GM19455 (cell line): ENCODE measurements at regions not wholly inside any gene's neighbourhood (a gene's known extent, or its start where the extent isn't known, plus 50 kb on each side); places are given as distances from the start of the nearest gene placed in this dataset.

ENCODE experiments used
- ATAC-seq: cut with Tn5 transposase; IDR thresholded peaks from one replicate; pipeline ENCODE4 v1.9.1; 2021; ENCODE audit not compliant: unreplicated experiment

DNA sequence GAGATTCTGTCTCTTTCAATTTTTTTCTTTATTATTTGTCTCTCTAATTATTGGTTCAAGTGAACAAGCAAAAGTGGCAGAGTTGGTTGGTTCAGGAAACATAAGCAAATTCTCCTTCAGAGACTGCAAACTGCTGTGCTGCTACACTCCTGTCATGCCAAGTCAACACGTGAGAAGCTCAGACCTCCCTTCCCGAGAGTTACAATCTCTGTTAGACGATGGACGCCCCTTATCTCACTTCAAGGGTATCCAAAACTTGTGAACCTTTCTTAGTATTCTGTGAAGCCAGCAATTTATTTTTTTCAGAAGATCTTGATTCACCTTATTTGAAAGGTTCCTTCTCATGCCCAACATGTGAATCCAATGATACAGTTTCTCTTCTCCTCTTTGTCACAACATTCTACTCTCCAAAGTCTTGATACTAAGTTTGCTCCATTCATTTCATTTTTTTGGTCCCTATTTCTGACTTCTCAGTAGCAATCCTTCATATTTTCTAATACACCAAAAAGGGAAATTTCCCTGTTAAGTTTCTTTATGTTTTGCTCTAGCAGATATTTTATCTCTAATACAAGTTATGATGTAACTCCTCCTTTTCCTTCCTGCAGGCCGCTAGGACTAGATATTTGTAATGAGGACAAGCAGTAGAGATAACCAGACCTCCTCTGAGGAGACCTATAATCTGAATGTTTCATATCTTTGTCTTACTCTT lies 448.8 kb upstream of the CITED2 start:
- no peak for ATAC-seq

DNA sequence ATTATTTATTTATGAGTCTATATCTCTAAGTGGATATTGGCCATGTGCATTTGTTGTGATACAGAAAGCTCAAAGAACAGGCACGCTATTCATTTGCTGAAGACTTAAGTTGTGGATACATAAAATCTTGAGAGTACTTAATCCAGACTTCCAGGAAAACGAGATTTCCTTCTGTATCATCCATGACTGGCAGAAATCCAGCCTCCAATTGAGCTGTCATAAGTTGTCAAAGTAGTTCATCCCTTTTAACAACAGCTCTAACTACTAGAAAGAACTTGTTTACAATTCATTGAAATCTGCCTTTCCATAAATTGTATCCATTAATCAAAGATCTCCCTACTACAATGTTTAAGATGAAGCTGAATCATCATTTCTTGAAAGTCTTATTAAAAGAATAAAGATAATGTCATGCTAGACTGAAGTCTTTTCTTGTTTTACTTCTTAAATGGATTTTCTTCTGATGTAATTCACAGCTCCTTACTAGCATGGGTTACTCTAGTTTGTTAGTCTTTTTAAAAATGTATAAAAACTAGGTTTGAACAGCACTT lies 447.3 kb upstream of the CITED2 start:
- ATAC-seq: no peak

DNA sequence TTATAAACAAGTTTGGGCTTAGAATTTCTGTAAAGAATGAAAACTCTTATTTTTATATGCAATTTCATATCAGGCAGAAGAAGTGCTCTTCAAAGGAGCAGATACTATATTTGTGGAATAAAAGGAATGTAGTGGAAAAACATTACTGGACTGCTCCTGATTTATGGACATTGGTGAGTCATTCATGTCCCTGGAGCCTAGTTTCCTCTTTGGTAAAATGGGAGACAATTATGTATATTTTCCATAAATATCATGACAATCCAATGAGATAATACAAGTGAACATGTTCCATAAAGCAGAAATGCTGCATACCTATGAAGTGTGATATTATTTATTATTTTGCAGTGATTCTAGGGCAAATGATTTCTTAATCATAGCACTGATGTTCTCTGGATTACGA lies 445.8 kb upstream of the CITED2 start:
- ATAC-seq: no peak

DNA sequence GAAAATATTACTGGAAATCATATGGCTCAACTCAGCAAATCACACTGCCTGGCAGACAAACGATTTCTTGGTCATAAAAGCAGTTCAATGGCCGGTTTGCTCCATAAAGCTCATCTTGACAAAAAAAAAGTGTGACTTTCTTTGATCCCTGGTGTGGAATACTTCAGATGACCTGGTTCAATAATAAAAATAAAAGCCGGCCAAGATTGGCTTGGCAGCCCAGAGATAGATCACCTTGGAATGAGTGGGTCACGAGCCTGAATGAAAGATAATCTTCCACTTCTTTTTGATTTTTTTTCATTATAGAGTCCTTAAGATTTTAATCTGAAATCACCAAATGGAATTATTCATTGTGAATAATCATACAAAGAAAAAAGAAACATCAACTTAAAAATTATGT lies 445.3 kb upstream of the CITED2 start:
- ATAC-seq: no peak

DNA sequence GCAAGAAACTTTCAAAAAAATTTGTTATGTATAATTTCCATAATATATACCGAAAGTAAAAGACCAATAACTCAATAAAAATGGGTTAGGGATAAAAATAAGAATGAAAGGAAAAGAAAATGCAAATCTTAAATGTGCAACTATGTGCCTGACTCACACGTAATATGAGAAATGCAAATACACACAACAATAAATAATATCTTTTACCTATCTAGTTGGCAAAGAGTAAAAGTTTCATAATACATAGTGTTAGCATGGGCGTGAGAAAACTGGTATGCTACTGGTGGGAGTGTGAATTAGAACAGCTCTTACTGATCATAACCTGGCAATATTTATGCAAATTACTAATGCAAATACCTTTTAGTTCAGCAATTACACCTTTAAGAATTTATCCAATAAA lies 438.5 kb upstream of the CITED2 start:
- no peak for ATAC-seq

DNA sequence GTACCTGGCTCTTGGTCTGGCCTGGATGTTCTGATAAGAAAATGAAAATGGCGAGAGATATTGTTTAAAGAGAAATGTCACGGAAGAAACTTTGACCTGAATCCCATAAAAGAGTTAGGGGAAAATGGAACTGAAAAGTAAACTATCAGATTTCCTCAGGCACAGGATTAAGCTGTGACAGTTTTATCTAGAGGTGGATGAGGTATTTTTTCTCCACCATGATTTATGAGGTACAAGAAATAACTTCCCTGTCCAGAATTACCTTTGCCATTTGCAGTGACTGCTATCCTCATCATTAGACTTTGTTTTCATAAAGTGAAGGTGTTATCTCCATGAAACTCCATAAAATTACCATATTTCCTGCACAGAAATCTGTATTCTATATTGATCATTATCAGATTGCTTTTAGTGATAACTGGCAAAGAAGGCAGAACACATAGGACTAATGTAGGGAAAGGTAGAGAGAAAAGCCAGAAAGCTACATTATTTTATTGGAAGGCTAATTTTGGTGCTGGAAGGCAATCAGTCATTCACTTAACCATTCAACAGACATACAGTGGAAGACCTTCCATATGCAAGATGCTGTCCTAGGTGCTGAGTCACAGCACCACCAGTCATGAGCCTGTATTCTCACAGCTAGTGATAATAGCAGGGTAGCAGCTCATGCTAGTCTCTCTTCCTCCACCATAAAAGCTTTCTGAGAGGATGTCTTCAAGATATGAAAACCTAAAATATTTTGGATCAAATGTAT lies 427.3 kb upstream of the CITED2 start:
- ATAC-seq: no peak

DNA sequence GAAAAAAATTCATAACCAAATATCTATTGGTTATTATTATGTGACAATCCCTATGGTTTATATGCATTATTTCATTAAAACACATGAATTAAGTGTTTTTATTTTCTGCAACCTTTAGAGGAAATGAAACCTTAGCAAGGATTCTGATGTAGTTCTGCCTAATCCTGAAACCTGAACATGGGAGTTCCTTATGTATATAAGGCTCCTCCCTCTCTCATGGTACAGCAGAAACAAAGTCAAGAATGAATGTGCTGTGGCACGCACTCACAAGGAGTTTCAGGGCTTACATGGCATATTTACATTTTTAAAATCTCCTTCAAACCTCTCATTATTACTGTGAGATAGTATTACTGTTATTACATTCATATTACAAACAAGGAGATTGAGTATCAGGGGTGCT lies 426.4 kb upstream of the CITED2 start:
- ATAC-seq: no peak

DNA sequence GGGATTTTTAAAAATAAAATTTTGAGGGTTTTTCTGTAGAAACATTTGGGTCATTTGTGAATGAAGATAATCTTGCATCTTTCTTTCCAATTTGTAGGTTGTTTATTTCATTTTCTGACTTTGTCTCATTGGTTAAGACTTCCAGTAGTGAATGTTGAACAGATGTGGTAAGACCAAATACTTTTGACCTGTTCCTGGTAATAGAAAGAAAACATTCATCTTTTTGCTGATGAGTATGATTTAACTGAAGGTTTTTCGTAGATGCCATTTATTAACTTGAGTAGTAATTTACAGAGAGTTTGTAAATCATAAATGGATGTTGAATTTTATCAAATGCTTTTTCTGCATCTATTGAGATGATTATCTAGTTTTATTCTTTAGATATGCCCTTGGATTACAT lies 416.1 kb upstream of the CITED2 start:
- ATAC-seq: no peak

DNA sequence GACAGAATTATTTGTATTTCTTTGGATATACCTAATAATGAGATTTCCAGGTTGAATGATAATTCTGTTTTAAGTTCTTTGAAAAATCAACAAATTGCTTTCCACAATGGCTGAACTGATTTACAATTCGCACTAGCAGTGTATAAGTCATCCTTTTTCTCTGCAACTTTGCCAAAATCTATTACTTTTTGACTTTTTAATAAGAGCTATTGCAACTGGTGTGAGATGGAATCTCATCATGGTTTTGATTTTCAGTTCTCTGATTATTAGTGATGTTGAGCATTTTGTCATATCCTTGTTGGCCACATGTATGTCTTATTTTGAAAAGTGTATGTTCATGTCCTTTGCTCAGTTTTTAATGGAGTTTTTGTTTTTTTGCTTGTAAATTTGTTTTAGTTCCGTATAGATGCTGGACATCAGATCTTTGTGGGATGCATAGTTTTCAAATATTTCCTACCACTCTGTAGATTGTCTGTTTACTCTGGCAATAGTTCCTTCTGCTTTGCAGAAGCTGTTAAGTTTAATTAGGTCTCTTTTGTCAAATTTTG lies 409.8 kb upstream of the CITED2 start:
- ATAC-seq: no peak

DNA sequence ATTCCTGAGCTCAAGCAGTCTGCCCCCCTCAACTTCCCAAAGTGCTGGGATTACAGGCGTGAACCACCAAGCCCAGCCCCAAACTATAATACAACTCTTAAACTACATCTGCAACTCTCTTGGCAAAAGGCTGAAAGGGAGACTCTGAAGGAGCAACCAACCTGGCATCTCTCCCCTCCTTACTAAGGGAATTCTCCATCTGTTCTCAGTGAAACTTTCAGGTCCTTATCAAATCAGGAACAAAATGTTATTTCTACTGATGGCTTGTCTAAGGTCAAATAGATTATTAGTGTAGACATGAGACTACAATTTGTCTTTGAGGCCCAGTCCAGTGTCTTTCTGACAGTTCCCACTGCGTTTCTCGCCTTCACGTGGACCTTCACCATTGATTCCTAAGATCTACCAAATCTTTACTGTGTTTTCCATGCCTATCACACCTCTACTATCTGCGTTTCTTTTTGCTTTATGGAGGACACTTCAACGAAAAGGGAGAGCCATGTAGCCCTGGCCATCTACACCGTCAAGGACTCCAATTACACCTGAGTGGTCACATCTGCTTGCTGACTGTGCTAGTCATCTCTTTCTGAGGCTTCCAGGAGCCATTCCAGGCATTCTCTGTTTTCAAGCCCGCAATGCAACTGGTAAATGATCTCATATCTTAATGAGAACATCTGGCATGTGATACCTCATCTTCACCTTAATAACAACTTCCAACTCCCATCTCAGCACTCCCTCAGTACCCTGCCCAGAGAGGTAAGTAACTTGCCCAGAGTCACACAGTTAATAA lies 405.7 kb upstream of the CITED2 start:
- ATAC-seq: no peak

DNA sequence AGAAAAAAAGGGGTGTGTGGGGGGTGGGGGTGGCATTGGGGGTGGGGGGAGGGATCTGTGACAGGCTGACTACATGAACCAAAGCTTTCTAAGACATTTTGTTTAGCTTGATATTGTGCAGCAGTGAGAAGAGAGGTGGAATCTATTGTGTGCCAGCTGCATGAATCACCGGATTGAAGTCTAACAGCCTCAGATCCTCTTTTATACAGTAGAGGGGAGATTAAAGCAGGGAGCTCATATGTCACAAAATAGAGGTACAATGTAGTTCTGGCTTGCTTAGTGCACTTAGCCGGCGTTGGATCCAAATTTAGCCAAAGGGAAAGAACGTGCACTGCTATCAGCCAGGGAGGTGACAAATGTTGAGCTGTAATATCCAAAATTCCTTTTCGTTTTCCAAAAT lies 404.2 kb upstream of the CITED2 start:
- no peak for ATAC-seq

DNA sequence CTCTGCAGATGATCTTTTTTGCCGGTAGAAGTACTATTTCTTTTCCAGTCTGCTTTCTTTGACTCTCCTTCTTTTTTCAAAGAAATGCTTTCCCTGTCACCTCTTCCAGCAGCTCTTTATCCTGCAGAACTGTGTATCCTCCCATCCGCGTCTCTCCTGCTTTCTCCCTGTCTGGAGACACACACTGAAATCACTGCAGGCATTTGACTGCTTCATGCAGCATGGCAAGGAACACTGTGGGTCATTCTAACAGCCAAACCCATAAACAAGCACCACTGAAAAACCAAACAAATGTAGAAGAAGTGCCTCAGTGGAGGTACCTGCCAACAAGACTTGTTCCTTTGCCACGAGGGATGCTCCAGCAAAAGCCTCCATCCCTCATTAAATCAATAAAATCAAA lies 403.7 kb upstream of the CITED2 start:
- ATAC-seq: no peak

DNA sequence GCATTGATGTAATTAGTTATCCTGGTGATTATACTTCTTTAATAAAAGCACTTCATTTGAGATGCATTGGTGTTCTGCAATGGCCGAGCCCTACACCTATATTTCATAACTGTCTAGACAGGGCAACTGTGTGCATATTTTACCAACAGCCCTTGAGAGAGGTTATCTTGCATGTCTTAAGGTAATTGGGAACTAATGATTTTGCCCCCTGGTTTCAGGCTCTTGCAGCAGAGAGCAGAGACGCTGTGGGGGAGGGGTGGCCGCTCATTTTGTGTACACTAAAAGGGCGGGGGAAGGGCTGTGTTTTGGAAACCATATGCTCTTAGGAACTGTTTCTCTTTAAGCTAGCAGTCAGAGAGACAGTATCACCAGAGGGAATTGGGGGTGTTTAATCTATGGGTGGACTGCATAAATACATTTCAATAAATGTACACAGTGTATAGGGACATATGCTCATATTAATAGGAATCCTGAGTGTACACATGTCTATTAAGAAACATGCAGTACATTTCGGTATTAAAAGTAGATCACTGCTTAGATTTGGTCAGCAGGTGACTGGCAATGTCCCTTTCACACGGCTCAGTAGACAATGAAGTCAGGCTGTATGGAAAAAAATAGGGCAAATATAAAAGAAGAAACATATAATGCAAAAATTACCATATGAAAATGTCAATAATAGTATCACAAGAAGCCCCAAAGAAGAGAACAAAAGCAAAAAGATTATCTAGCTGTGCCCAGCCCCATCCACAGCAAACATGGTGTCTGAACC lies 402.9 kb upstream of the CITED2 start:
- no peak for ATAC-seq

DNA sequence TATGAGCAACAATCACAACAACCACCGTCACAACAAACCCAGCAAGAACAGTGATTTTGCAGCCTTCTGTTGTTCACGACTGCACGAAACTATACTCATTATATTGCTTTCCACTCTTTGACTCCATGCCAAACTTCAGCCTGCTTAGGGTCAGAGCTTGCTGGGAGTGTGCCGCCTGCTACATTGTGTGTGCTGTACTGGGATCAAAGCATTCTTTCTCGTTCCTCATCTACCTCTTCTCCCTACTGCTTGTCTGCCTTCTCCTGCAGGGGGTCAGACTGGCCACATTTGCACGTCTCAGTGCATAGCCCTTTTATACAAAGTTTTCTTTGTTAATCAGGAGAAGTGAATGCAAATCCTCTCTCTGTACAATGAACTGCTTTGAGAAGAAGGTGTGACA lies 401.6 kb upstream of the CITED2 start:
- no peak for ATAC-seq

DNA sequence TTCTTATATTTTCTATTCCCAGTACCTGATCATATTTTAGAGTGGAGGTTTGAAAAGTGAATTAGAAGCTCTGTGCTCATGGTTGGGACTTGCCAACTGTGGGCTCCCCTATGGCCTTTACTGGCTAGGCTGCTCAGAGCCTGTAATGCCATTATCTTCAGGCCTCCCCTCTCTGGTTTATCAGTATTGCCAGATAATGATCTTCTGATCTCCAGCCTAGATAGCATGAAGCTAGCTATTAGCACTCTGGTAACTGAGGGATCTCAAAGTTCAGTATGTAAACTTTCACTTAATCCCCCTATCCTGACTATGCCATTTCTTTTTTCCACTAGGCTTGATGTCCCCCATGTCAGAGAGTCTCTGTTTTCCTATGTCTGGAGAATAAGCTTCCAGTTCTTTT lies 393.7 kb upstream of the CITED2 start:
- no peak for ATAC-seq

DNA sequence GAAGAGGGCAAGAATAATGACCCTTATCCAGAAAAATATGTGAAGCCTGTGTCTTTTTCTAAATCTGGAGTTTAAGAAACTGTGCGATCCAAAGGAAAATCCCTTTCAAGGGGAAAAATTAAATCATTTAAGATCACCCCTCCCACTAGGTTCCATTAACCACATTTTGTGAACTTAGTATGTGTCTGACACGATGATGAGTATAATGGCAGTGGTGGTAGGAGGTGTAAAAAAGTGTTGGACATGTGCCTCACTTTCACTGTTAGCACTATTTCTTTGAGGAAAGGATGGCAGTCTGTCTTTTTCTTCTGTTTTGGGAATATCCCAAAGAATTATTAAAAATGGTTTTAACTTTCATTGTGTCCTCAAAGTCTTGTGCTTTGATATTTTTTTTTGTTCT lies 392.3 kb upstream of the CITED2 start:
- no peak for ATAC-seq

DNA sequence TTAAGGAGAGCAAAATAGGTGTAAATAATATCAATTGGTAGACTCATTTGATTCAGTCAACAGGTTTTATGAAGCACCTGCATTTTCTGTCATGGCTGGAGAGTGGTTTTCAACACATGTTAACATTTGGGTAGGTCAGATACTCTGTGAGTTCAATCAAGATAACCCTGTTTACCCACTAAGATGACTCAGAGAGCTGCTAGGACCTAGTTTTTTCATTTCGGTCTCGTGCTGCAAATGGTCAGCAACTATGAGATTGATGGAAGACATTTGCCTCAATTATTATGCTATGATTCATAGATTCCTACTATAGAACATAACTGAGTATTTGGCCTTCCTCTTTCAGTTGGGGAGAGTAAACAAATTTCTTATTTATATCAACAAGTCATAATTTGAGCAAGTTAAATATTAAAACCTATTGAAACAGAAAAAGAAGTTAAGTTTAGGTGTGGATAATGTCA lies 391.4 kb upstream of the CITED2 start:
- ATAC-seq: no peak

DNA sequence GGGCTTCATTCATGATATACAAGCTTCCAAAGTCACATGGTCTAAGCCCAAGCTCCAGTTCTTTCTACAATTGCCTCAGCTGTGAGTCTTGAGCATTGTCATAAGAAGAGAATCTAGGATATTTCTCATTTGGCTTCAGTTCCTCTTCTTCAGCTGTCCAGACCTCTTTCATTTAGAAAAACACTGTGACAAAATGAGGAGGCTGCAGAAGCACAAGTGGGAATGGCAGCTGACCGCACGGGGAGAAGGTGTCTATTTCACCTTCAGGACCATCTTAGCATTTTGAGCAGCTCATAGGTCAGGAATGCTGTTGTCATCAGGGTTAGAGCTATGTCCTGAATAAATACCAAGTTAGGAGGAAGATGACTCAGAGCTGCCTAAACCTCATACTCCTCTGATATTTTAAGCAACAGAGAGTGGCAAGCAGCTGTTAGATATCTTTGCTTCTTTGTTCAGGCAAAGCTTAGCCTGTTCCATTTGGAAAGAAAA lies 390.1 kb upstream of the CITED2 start:
- ATAC-seq: peak; percentile 86

DNA sequence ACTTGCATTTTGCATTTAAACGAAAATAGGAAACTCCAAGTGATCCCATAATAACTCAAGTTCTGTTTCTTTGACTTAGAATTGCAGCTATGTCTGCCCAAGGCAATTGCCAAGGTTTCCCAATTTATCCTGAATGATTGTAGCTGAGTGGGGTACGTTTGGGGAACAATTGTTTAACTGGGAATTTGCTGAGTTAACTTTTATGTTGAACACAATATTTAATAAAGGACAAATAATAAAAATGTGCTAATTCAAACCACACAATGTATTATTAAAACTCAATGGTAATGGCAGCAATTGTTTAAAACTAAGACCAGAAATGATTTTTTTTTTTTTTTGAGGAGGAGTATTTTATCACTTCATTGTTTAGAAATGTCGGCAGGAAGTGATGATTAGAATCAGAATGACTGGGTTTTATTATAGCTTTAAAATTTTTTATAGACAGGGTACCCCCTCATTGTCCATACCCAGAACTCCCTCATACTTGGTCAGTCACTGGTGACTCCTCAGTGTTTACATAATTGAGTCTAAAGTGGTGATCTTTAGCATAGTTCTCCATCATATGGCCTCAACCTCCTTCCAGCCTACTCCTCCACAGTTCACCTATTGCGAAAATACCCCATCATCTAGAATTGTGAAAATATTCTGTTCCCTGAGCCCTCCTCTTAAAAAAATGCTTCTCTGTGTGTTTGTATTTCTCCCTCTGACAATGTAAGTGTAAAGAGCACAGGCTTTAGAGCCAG lies 389.2 kb upstream of the CITED2 start:
- ATAC-seq: no peak

DNA sequence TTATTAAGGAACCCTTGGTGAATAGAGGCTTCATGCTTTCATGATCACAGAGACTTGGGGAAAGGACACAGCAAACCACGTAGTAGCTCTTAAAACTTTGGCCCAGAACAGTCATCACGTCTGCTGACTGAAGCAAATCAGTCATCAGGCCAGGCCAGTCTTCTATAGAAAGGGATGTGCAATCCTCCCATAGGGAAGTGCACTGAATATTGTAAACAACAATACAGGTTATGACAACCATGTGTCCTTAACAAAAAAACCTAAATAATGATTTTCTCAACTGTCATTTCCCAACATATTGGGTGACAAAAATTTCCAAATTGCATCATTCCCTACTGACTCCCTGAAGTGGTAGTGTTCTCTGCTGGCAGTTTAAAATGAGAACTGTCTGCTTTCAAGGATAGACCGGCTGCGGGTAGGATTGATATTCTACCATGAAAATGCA lies 388.2 kb upstream of the CITED2 start:
- no peak for ATAC-seq
